B cell (primary cell): ENCODE measurements at regions not wholly inside any gene's neighbourhood (a gene's known extent, or its start where the extent isn't known, plus 50 kb on each side); places are given as distances from the start of the nearest gene placed in this dataset.

ENCODE experiments used
- ATAC-seq: fragments of 200-7000 bp; cut with Tn5 transposase; one replicate; pipeline ENCODE4 v1.10.0; 2021; ENCODE audit warnings: low read depth, mild to moderate bottlenecking, moderate number of reproducible peaks, moderate library complexity
- CTCF ChIA-PET: fragments of 350-600 bp; sonication (Branson Sonifier 250); formaldehyde crosslinking; loops from one replicate; lab custom pipeline; 2021; ENCODE audit warnings: antibody characterized with exemption, inconsistent platforms; lab: Charles Lee
- POLR2A ChIA-PET: fragments of 350-600 bp; sonication (Branson Sonifier 250); formaldehyde crosslinking; loops from one replicate; lab custom pipeline; 2021; ENCODE audit warnings: antibody characterized with exemption; lab: Charles Lee
- DNase-seq: peaks from one replicate; pipeline ENCODE4 v3.0.0; 2013
- H2AFZ ChIP-seq: 2 replicates; pipeline ENCODE4 v1.6.1; 2012; ENCODE audit warnings: mild to moderate bottlenecking, low read depth, low read length; ENCODE audit not compliant: insufficient read depth, poor library complexity, severe bottlenecking
- H3K27ac ChIP-seq, 2 donors: 1 replicate in 1 of 2; 2 replicates in 1 of 2; pipeline ENCODE4 v1.5.1; 2012 to 2013; ENCODE audit warnings: low read length in 2 of 2, mild to moderate bottlenecking in 2 of 2, moderate library complexity in 1 of 2
- H3K27me3 ChIP-seq, 4 experiments: fragments of 200-600 bp in 1 of 4; sonication (generic) in 1 of 4; replicated peaks in 1 of 4; 1 replicate in 2 of 4; 2 replicates in 2 of 4; pipeline versions ENCODE4 v1.6.1 to v1.7.0; 2013 to 2016; ENCODE audit warnings: low read length in 3 of 4, mild to moderate bottlenecking in 2 of 4, mixed read lengths in 1 of 4, moderate library complexity in 1 of 4; ENCODE audit not compliant: insufficient read depth in 4 of 4, control insufficient read depth in 3 of 4; ENCODE audit errors: control extremely low read depth in 1 of 4
- H3K36me3 ChIP-seq, 2 experiments: replicated peaks in 1 of 2; 1 replicate in 1 of 2; 2 replicates in 1 of 2; pipeline versions ENCODE4 v1.6.1 to v1.7.1; 2013; ENCODE audit warnings: low read length in 1 of 2; ENCODE audit not compliant: insufficient read depth in 2 of 2, control insufficient read depth in 1 of 2; ENCODE audit errors: control extremely low read depth in 1 of 2, extremely low read depth in 1 of 2
- H3K4me1 ChIP-seq, 2 donors: fragments of 200-600 bp in 1 of 2; sonication (generic) in 1 of 2; 1 replicate in 1 of 2; 2 replicates in 1 of 2; pipeline versions ENCODE4 v1.5.1 to v1.6.1; 2013 to 2017; ENCODE audit warnings: low read length in 2 of 2; ENCODE audit not compliant: control insufficient read depth in 2 of 2, insufficient read depth in 2 of 2
- H3K4me2 ChIP-seq: replicated peaks from 2 replicates; pipeline ENCODE3; 2012; ENCODE audit warnings: mild to moderate bottlenecking, low read depth, low read length; ENCODE audit not compliant: poor library complexity, severe bottlenecking
- H3K4me3 ChIP-seq, 5 experiments: fragments of 200-600 bp in 1 of 5; sonication (generic) in 1 of 5; 1 replicate in 3 of 5; 2 replicates in 2 of 5; pipeline versions ENCODE4 v1.5.1 to v1.7.0; 2011 to 2016; ENCODE audit warnings: low read length in 4 of 5, mild to moderate bottlenecking in 4 of 5, low read depth in 2 of 5, control low read depth in 1 of 5, moderate library complexity in 1 of 5; ENCODE audit not compliant: insufficient read depth in 1 of 5; ENCODE audit errors: control extremely low read depth in 1 of 5, extremely low read depth in 1 of 5
- H3K79me2 ChIP-seq: fragments of 200-600 bp; sonication (generic); one replicate; pipeline ENCODE4 v1.6.0; 2016; ENCODE audit warnings: low read length; ENCODE audit not compliant: control insufficient read depth, insufficient read depth
- H3K9ac ChIP-seq: fragments of 200-600 bp; sonication (generic); 2 replicates; pipeline ENCODE4 v1.6.1; 2017; ENCODE audit warnings: mild to moderate bottlenecking, low read length, moderate library complexity
- H3K9me3 ChIP-seq, 3 donors: one replicate each; pipeline versions ENCODE4 v1.6.1 to v1.7.1; 2013; ENCODE audit warnings: low read length in 2 of 3; ENCODE audit not compliant: control insufficient read depth in 2 of 3, insufficient read depth in 1 of 3; ENCODE audit errors: control extremely low read depth in 1 of 3
- H4K20me1 ChIP-seq: 2 replicates; pipeline ENCODE4 v1.6.0; 2012; ENCODE audit warnings: mild to moderate bottlenecking, low read length; ENCODE audit not compliant: insufficient read depth, control insufficient read depth, poor library complexity, severe bottlenecking
- H3K27ac Mint-ChIP-seq: one replicate; pipeline ENCODE4 v1.8.0; 2021; ENCODE audit warnings: mixed read lengths
- H3K27me3 Mint-ChIP-seq: one replicate; pipeline ENCODE4 v1.8.0; 2021; ENCODE audit warnings: mixed read lengths
- H3K4me1 Mint-ChIP-seq: one replicate; pipeline ENCODE4 v1.8.0; 2021; ENCODE audit warnings: mixed read lengths
- H3K4me3 Mint-ChIP-seq: one replicate; pipeline ENCODE4 v1.8.0; 2021; ENCODE audit warnings: mixed read lengths
- H3K9me3 Mint-ChIP-seq: one replicate; pipeline ENCODE4 v1.8.0; 2022; ENCODE audit warnings: mixed read lengths; ENCODE audit not compliant: insufficient read depth
- EZH2 ChIP-seq: IDR thresholded peaks from 2 replicates; pipeline ENCODE4 v1.6.1; 2012; ENCODE audit warnings: borderline replicate concordance, low read depth, mild to moderate bottlenecking, moderate library complexity, low read length; ENCODE audit not compliant: insufficient read depth, poor library complexity, severe bottlenecking
- WGBS: methylation state at CpG from one replicate; pipeline ENCODE4 v1.1.5; 2013; ENCODE audit warnings: missing lambda C conversion rate; ENCODE audit not compliant: insufficient coverage; 5-methylcytosine and 5-hydroxymethylcytosine counted together
- intact Hi-C: fragments of 100-400 bp; cut with micrococcal nuclease; formaldehyde crosslinking; loops from one replicate; pipeline ENCODE4 v1.10.0; 2022
- TF ChIP-seq, protein P1 (sequence below): fragments of 200-600 bp; IDR thresholded peaks from one replicate; pipeline ENCODE4 v1.8.0; 2022; ENCODE audit warnings: antibody characterized with exemption, mild to moderate bottlenecking

DNA sequence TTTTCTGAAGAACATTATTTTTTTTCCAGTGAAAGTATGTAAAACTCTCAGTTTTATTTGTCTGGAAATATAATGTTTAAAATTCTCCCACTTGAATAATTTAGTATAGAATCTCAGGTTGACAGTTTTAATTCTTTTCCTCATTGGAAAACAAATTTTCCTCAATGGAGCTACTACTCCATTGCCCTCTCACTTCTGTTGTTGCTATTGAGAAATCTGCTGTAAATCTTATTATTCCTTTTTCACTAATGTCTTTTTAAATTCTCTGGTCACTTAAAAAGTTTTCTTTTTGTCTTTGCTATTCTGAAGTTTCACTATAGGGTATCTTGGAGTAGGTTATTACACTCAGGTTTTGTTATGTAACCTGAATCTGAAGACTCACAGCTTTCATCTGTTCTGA, 216.1 kb upstream of the PMFBP1 start:
- Mint-ChIP-seq H3K27ac (no peak overlapping the region), H3K4me3 (no peak overlapping the region), H3K4me1 (no peaks in the 10 kb centered on the region), H3K27me3 (no peaks in the 10 kb centered on the region), H3K9me3 (peaks cover 9% of the 10 kb centered on the region)
- H3K4me3 ChIP-seq: no peak overlapping the region
- ATAC-seq (no peak), DNase-seq (no peak)
- H3K4me1 ChIP-seq: no peaks in the 10 kb centered on the region
- H2AFZ ChIP-seq: no peak overlapping the region
- no peaks in the 10 kb centered on the region for H4K20me1 ChIP-seq
- H3K27ac ChIP-seq: no peak overlapping the region
- peaks cover 2 to 8% (median 3%) of the 10 kb centered on the region in 3 donors for H3K9me3 ChIP-seq
- no peak overlapping the region for H3K9ac ChIP-seq
- intact Hi-C loops: no loop called here
- TF ChIP-seq, protein P1, sequence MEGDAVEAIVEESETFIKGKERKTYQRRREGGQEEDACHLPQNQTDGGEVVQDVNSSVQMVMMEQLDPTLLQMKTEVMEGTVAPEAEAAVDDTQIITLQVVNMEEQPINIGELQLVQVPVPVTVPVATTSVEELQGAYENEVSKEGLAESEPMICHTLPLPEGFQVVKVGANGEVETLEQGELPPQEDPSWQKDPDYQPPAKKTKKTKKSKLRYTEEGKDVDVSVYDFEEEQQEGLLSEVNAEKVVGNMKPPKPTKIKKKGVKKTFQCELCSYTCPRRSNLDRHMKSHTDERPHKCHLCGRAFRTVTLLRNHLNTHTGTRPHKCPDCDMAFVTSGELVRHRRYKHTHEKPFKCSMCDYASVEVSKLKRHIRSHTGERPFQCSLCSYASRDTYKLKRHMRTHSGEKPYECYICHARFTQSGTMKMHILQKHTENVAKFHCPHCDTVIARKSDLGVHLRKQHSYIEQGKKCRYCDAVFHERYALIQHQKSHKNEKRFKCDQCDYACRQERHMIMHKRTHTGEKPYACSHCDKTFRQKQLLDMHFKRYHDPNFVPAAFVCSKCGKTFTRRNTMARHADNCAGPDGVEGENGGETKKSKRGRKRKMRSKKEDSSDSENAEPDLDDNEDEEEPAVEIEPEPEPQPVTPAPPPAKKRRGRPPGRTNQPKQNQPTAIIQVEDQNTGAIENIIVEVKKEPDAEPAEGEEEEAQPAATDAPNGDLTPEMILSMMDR: no peak
- no peak for TF ChIP-seq EZH2
- POLR2A ChIA-PET: no interaction called here
- H3K27me3 ChIP-seq: no peaks in the 10 kb centered on the region
- H3K36me3 ChIP-seq: peaks cover 0 to 10% of the 10 kb centered on the region in 2 experiments
- H3K79me2 ChIP-seq: no peaks in the 10 kb centered on the region
- H3K4me2 ChIP-seq: no peak overlapping the region
- CTCF ChIA-PET: no interaction called here

GRCh38 chr16:72384651-72385050, 212.7 kb upstream of the PMFBP1 start:
- Mint-ChIP-seq H3K4me3 (no peak overlapping the region), H3K4me1 (no peaks in the 10 kb centered on the region), H3K9me3 (peaks cover 9% of the 10 kb centered on the region), H3K27me3 (no peaks in the 10 kb centered on the region), H3K27ac (no peak overlapping the region)
- no peak overlapping the region for H3K27ac ChIP-seq
- ATAC-seq: no peak
- ChIA-PET POLR2A (no interaction called here), CTCF (no interaction called here)
- no peak overlapping the region for H3K4me3 ChIP-seq
- no peaks in the 10 kb centered on the region for H3K27me3 ChIP-seq
- no peak for TF ChIP-seq EZH2
- TF ChIP-seq, protein P1: no peak
- H3K9me3 ChIP-seq: peaks cover 2 to 7% (median 7%) of the 10 kb centered on the region in 3 donors
- no peak overlapping the region for H2AFZ ChIP-seq
- no CpG with 5 or more reads among the region's 5 CpGs for WGBS
- no peak overlapping the region for H3K4me2 ChIP-seq
- no peak for DNase-seq
- no peak overlapping the region for H3K9ac ChIP-seq
- H3K36me3 ChIP-seq: peaks cover 0 to 7% of the 10 kb centered on the region in 2 experiments
- no peaks in the 10 kb centered on the region for H3K79me2 ChIP-seq
- no peaks in the 10 kb centered on the region for H3K4me1 ChIP-seq
- intact Hi-C loops: no loop called here
- H4K20me1 ChIP-seq: no peaks in the 10 kb centered on the region
